ENCODE measurements at regions not wholly inside any gene's neighbourhood (a gene's known extent, or its start where the extent isn't known, plus 50 kb on each side); places are given as distances from the start of the nearest gene placed in this dataset.

DNA sequence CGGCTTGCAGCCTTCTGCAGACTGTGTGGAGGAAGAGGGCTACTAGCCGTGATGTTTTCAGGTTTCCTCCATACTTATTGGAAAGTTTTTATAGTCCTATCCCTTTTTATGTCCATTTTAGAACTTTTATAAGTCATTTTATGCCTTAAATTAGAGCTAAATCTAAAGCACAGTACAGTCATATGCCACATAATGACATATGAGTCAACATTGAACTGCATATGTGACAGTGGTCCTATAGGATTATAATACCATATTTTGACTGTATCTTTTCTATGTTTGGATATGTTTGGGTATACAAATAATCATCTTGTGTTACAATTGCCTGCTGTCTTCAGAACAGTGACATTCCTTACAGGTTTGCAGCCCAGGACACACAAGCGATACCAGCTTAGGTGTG is 200.2 kb downstream of the SPRY1 start:
- TF ChIP-seq, protein P1, sequence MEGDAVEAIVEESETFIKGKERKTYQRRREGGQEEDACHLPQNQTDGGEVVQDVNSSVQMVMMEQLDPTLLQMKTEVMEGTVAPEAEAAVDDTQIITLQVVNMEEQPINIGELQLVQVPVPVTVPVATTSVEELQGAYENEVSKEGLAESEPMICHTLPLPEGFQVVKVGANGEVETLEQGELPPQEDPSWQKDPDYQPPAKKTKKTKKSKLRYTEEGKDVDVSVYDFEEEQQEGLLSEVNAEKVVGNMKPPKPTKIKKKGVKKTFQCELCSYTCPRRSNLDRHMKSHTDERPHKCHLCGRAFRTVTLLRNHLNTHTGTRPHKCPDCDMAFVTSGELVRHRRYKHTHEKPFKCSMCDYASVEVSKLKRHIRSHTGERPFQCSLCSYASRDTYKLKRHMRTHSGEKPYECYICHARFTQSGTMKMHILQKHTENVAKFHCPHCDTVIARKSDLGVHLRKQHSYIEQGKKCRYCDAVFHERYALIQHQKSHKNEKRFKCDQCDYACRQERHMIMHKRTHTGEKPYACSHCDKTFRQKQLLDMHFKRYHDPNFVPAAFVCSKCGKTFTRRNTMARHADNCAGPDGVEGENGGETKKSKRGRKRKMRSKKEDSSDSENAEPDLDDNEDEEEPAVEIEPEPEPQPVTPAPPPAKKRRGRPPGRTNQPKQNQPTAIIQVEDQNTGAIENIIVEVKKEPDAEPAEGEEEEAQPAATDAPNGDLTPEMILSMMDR (IDR thresholded peaks at IDR 0.05), result no peak
- TF ChIP-seq POLR2A (IDR thresholded peaks at IDR 0.05) (no peak), POLR2AphosphoS5 (IDR thresholded peaks at IDR 0.05) (no peak)

Data from sigmoid colon (tissue), 4 donors.